Natural killer cell (primary cell): ENCODE measurements at regions not wholly inside any gene's neighbourhood (a gene's known extent, or its start where the extent isn't known, plus 50 kb on each side); places are given as distances from the start of the nearest gene placed in this dataset.
"Not testable (repeated sequence)": the region's sequence is repeated elsewhere in the genome, so short reads cannot be mapped to it uniquely, and the experiment has no call there.

Experiments used
- ATAC-seq, 3 donors: fragments of 150-1000 bp in 2 of 3; fragments of 200-7000 bp in 1 of 3; cut with Tn5 transposase; 1 replicate in 1 of 3; 2 replicates in 2 of 3; pipeline ENCODE4 v1.10.0; 2021; ENCODE audit warnings: mild to moderate bottlenecking in 2 of 3, moderate library complexity in 2 of 3
- DNase-seq, 2 donors: peaks; one replicate each; pipeline versions ENCODE4 v3.0.0 to v3.0.0-alpha.2; 2013 to 2021; ENCODE audit warnings: mixed read lengths in 1 of 2
- H3K27ac ChIP-seq: one replicate; pipeline ENCODE4 v1.5.1; 2013; ENCODE audit warnings: mild to moderate bottlenecking, low read length
- H3K27me3 ChIP-seq: one replicate; pipeline ENCODE4 v1.6.1; 2013; ENCODE audit warnings: low read length; ENCODE audit not compliant: control insufficient read depth, insufficient read depth
- H3K36me3 ChIP-seq: one replicate; pipeline ENCODE4 v1.6.1; 2013; ENCODE audit warnings: low read length; ENCODE audit not compliant: control insufficient read depth, insufficient read depth
- H3K4me1 ChIP-seq: one replicate; pipeline ENCODE4 v1.6.1; 2013; ENCODE audit warnings: low read length; ENCODE audit not compliant: control insufficient read depth, insufficient read depth
- H3K4me3 ChIP-seq: one replicate; pipeline ENCODE4 v1.5.1; 2013; ENCODE audit warnings: low read length
- H3K9me3 ChIP-seq: one replicate; pipeline ENCODE4 v1.6.1; 2013; ENCODE audit warnings: low read length; ENCODE audit not compliant: control insufficient read depth, insufficient read depth
- H3K27ac Mint-ChIP-seq, 2 donors: one replicate each; pipeline ENCODE4 v1.8.0; 2022; ENCODE audit warnings: mild to moderate bottlenecking in 2 of 2, mixed read lengths in 2 of 2, moderate library complexity in 1 of 2
- H3K27me3 Mint-ChIP-seq, 2 donors: one replicate each; pipeline ENCODE4 v1.8.0; 2022; ENCODE audit warnings: low read depth in 2 of 2, mixed read lengths in 2 of 2
- H3K36me3 Mint-ChIP-seq: one replicate; pipeline ENCODE4 v1.8.0; 2022; ENCODE audit warnings: mixed read lengths
- H3K4me1 Mint-ChIP-seq, 2 donors: one replicate each; pipeline ENCODE4 v1.8.0; 2022; ENCODE audit warnings: mixed read lengths in 2 of 2
- H3K4me3 Mint-ChIP-seq: one replicate; pipeline ENCODE4 v1.8.0; 2022; ENCODE audit warnings: mild to moderate bottlenecking, moderate library complexity, mixed read lengths
- H3K9me3 Mint-ChIP-seq, 2 donors: one replicate each; pipeline ENCODE4 v1.8.0; 2022; ENCODE audit warnings: mixed read lengths in 2 of 2
- CTCF ChIP-seq: fragments of 200-600 bp; IDR thresholded peaks from one replicate; pipeline ENCODE4 v1.8.0; 2022; ENCODE audit warnings: antibody characterized with exemption
- WGBS: methylation state at CpG from one replicate; pipeline ENCODE4 v1.1.7; 2013; ENCODE audit warnings: missing lambda C conversion rate; ENCODE audit not compliant: insufficient coverage; 5-methylcytosine and 5-hydroxymethylcytosine counted together
- intact Hi-C: fragments of 100-400 bp; cut with micrococcal nuclease; formaldehyde crosslinking; loops from one replicate; pipeline ENCODE4 v1.14.2; 2022

- Mint-ChIP-seq H3K27ac (no peak overlapping the region), H3K9me3 (peaks cover 3 to 4% of the 10 kb centered on the region in 2 donors), H3K4me1 (no peaks in the 10 kb centered on the region), H3K27me3 (no peaks in the 10 kb centered on the region), H3K4me3 (no peak overlapping the region), H3K36me3 (no peaks in the 10 kb centered on the region)
- no peaks in the 10 kb centered on the region for H3K27me3 ChIP-seq
- TF ChIP-seq CTCF: no peak
- H3K4me1 ChIP-seq: no peaks in the 10 kb centered on the region
- no peak for ATAC-seq
- H3K27ac ChIP-seq: no peak overlapping the region
- H3K9me3 ChIP-seq: peaks cover 3% of the 10 kb centered on the region
- no peak for DNase-seq
- no peak overlapping the region for H3K4me3 ChIP-seq
- H3K36me3 ChIP-seq: no peaks in the 10 kb centered on the region
- intact Hi-C loops: no loop called here
- whole genome bisulfite sequencing: 82% methylated on average over 6 of the region's 6 CpGs
Measured at GRCh38 chr2:72078773-72079172, 68.9 kb downstream of the CYP26B1 start.

DNA sequence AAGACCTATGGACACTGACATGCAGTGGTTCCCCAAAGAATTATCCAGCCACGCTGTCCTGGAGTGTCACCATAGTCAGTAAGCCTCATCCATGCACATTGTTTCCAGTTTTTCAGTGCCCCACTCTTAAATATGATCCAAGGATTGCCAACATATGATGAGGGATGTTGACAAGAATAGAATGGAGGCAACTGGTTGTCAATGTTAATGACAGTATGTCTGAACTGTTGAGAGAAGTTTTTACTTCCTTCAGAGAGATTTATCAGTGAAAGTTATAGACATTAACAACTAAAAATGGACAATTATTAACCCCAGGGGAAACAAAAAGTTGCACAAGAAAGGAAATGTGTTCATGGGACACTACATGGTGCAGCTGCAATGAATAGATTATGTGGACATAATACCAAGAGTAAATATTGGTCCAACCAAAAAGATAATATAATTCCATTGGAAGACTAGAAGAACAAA, 69.9 kb downstream of the CYP26B1 start:
- Histone ChIP-seq H3K9me3 (peaks cover 3% of the 10 kb centered on the region), H3K36me3 (no peaks in the 10 kb centered on the region), H3K4me1 (no peaks in the 10 kb centered on the region), H3K27me3 (no peaks in the 10 kb centered on the region), H3K4me3 (no peak overlapping the region), H3K27ac (no peak overlapping the region)
- peaks cover 7% of the 10 kb centered on the region for H3K36me3 Mint-ChIP-seq
- intact Hi-C loops: no loop called here
- peaks cover 3 to 9% of the 10 kb centered on the region in 2 donors for H3K9me3 Mint-ChIP-seq
- TF ChIP-seq CTCF: no peak
- no peak overlapping the region for H3K27ac Mint-ChIP-seq
- no peak for ATAC-seq
- 86% methylated on average over 1 of the region's 1 CpG for WGBS
- H3K4me1 Mint-ChIP-seq: no peaks in the 10 kb centered on the region
- H3K4me3 Mint-ChIP-seq: no peak overlapping the region
- no peak for DNase-seq
- no peaks in the 10 kb centered on the region for H3K27me3 Mint-ChIP-seq

DNA sequence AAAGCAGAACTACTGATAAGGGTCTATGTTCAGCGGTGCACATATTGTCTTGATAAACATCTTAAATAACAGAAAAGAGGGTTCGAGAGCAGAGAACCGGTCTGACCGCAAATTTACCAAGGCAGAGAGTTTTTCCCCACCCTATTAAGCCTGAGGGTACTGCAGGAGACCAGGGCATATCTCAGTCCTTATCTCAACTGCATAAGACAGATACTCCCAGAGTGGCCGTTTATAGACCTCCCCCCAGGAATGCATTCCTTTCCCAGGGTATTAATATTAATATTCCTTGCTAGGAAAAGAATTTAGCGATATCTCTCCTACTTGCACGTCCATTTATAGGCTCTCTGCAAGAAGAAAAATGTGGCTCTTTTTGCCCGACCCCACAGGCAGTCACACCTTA, 74.3 kb downstream of the CYP26B1 start:
- H3K36me3 Mint-ChIP-seq, H3K27me3 ChIP-seq, H3K4me1 Mint-ChIP-seq, H3K9me3 Mint-ChIP-seq, H3K4me3 ChIP-seq, intact Hi-C loops, H3K36me3 ChIP-seq, H3K27ac ChIP-seq, ATAC-seq, DNase-seq, H3K27me3 Mint-ChIP-seq, H3K27ac Mint-ChIP-seq, H3K4me3 Mint-ChIP-seq, H3K4me1 ChIP-seq, H3K9me3 ChIP-seq: not testable (repeated sequence)
- WGBS: 89% methylated on average over 7 of the region's 8 CpGs

GRCh38 chr2:72064197-72064596, 83.5 kb downstream of the CYP26B1 start:
- ATAC-seq, H3K9me3 ChIP-seq, H3K27ac Mint-ChIP-seq, H3K4me3 Mint-ChIP-seq, H3K4me1 Mint-ChIP-seq, H3K27me3 ChIP-seq, H3K4me3 ChIP-seq, H3K36me3 ChIP-seq, H3K4me1 ChIP-seq, H3K36me3 Mint-ChIP-seq, intact Hi-C loops, H3K27me3 Mint-ChIP-seq, DNase-seq, H3K27ac ChIP-seq, H3K9me3 Mint-ChIP-seq: not testable (repeated sequence)
- 94% methylated on average over 11 of the region's 14 CpGs for WGBS

DNA sequence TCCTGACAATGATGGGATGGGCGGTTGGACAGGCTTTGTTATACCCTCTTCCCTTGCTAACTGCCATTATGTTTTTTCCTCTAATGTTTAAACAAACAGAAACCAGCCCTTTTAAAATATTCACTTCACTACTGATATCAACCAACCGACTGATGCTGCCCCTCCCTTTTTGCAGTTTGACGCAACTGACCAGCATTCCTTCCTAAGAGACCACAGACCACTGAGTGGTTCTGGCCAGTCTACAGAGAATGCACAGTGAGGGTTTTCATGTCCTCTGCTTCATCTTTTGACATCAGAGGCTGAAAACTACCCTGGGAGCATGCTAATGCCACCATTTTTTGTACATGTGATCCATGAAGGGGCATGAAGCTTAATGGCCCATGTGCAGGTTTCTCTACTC, 85.3 kb downstream of the CYP26B1 start:
- H3K4me3 ChIP-seq: no peak overlapping the region
- 96% methylated on average over 3 of the region's 3 CpGs for WGBS
- H3K27ac ChIP-seq: no peak overlapping the region
- DNase-seq (no peak), ATAC-seq (no peak)
- H3K36me3 ChIP-seq: no peaks in the 10 kb centered on the region
- no peak overlapping the region for H3K4me3 Mint-ChIP-seq
- intact Hi-C loops: no loop called here
- no peaks in the 10 kb centered on the region for H3K9me3 ChIP-seq
- H3K4me1 ChIP-seq: no peaks in the 10 kb centered on the region
- peaks cover 0 to 2% of the 10 kb centered on the region in 2 donors for H3K9me3 Mint-ChIP-seq
- TF ChIP-seq CTCF: no peak
- no peaks in the 10 kb centered on the region for H3K27me3 Mint-ChIP-seq
- no peak overlapping the region for H3K27ac Mint-ChIP-seq
- no peaks in the 10 kb centered on the region for H3K36me3 Mint-ChIP-seq
- no peaks in the 10 kb centered on the region for H3K4me1 Mint-ChIP-seq
- no peaks in the 10 kb centered on the region for H3K27me3 ChIP-seq
